IMR-90 (cell line): ENCODE measurements at regions not wholly inside any gene's neighbourhood (a gene's known extent, or its start where the extent isn't known, plus 50 kb on each side); places are given as distances from the start of the nearest gene placed in this dataset.

Experiments
- CEBPB ChIP-seq: IDR thresholded peaks from 2 replicates; pipeline ENCODE4 v1.6.1; 2012; ENCODE audit warnings: low read depth, low read length, improper control_type of control experiment
- CHD1 ChIP-seq: IDR thresholded peaks from 2 replicates; pipeline ENCODE4 v1.6.1; 2012; ENCODE audit warnings: low read depth, low read length, improper control_type of control experiment
- CTCF ChIP-seq: conservative IDR thresholded peaks from 2 replicates; pipeline ENCODE4 v1.5.1; 2012; ENCODE audit warnings: mild to moderate bottlenecking, low read depth, low read length, improper control_type of control experiment
- MAFK ChIP-seq: IDR thresholded peaks from 2 replicates; pipeline ENCODE4 v1.6.1; 2012; ENCODE audit warnings: low read depth, low read length, improper control_type of control experiment
- POLR2A ChIP-seq: IDR thresholded peaks from 2 replicates; pipeline ENCODE4 v1.6.1; 2012; ENCODE audit warnings: mild to moderate bottlenecking, low read depth, low read length
- RAD21 ChIP-seq: IDR thresholded peaks from 2 replicates; pipeline ENCODE4 v1.6.1; 2012; ENCODE audit warnings: low read length, improper control_type of control experiment
- SMC3 ChIP-seq: fragments of 150-350 bp; IDR thresholded peaks from 2 replicates; pipeline ENCODE4 v1.6.1; 2016; ENCODE audit warnings: low read depth, mild to moderate bottlenecking, antibody characterized with exemption, low read length, moderate library complexity

GRCh38 chr2:36027616-36028015 is 328.0 kb upstream of the CRIM1 start:
- TF ChIP-seq CTCF (no peak), RAD21 (no peak), MAFK (no peak), CHD1 (no peak), POLR2A (no peak), CEBPB (no peak), SMC3 (no peak)
